ENCODE measurements at regions not wholly inside any gene's neighbourhood (a gene's known extent, or its start where the extent isn't known, plus 50 kb on each side); places are given as distances from the start of the nearest gene placed in this dataset.
"Not testable (repeated sequence)": the region's sequence is repeated elsewhere in the genome, so short reads cannot be mapped to it uniquely, and the experiment has no call there.

GRCh38 chr5:174625591-174626350 lies 98.6 kb upstream of the MSX2 start:
- no peak for DNase-seq (ENCODE audit: low read depth, low spot score)

- DNase-seq (ENCODE audit: low read depth, low spot score) = no peak
Observed at GRCh38 chr5:174626369-174626920, 97.9 kb upstream of the MSX2 start.

- no peak for DNase-seq (ENCODE audit: low read depth, low spot score)
Observed at GRCh38 chr5:174636094-174636493, 88.3 kb upstream of the MSX2 start.

GRCh38 chr5:174642816-174643405 lies 81.5 kb upstream of the MSX2 start:
- DNase-seq (ENCODE audit: low read depth, low spot score) = no peak

- DNase-seq (ENCODE audit: low read depth, low spot score) = no peak
Observed at GRCh38 chr5:174644436-174644835, 79.9 kb upstream of the MSX2 start.

- no peak for DNase-seq (ENCODE audit: low read depth, low spot score)
Observed at GRCh38 chr5:174644923-174645322, 79.5 kb upstream of the MSX2 start.

GRCh38 chr5:174645677-174646076 lies 78.7 kb upstream of the MSX2 start:
- DNase-seq (ENCODE audit: low read depth, low spot score) = no peak

GRCh38 chr5:174648618-174649017 lies 75.8 kb upstream of the MSX2 start:
- not testable (repeated sequence) for DNase-seq (ENCODE audit: low read depth, low spot score)

GRCh38 chr5:174649391-174649790 lies 75.0 kb upstream of the MSX2 start:
- no peak for DNase-seq (ENCODE audit: low read depth, low spot score)

GRCh38 chr5:174654442-174654841 lies 69.9 kb upstream of the MSX2 start:
- DNase-seq (ENCODE audit: low read depth, low spot score) = no peak

GRCh38 chr5:174655351-174655750 lies 69.0 kb upstream of the MSX2 start:
- DNase-seq (ENCODE audit: low read depth, low spot score) = no peak

- DNase-seq (ENCODE audit: low read depth, low spot score) = no peak
Observed at GRCh38 chr5:174664180-174664850, 60.1 kb upstream of the MSX2 start.

- DNase-seq (ENCODE audit: low read depth, low spot score) = no peak
Observed at GRCh38 chr5:174665347-174665746, 59.0 kb upstream of the MSX2 start.

GRCh38 chr5:174667526-174667925 lies 56.9 kb upstream of the MSX2 start:
- DNase-seq (ENCODE audit: low read depth, low spot score) = no peak

- DNase-seq (ENCODE audit: low read depth, low spot score) = no peak
Observed at GRCh38 chr5:174668349-174668748, 56.0 kb upstream of the MSX2 start.
